Liver (tissue), 3 donors: ENCODE measurements at regions not wholly inside any gene's neighbourhood (a gene's known extent, or its start where the extent isn't known, plus 50 kb on each side); places are given as distances from the start of the nearest gene placed in this dataset.

Experiments
- FOXA1 ChIP-seq: IDR thresholded peaks from 2 replicates; pipeline ENCODE4 v1.6.1; 2016; ENCODE audit warnings: antibody characterized with exemption
- GABPA ChIP-seq, 2 donors: IDR thresholded peaks in 1 of 2; conservative IDR thresholded peaks in 1 of 2; 2 replicates each; pipeline ENCODE4 v1.6.1; 2016; ENCODE audit warnings: antibody characterized with exemption in 2 of 2, mild to moderate bottlenecking in 1 of 2, moderate library complexity in 1 of 2
- JUND ChIP-seq, 2 donors: IDR thresholded peaks; 2 replicates each; pipeline ENCODE4 v1.6.1; 2016; ENCODE audit warnings: antibody characterized with exemption in 2 of 2
- RAD21 ChIP-seq, 2 donors: IDR thresholded peaks; 2 replicates each; pipeline ENCODE4 v1.6.1; 2016; ENCODE audit warnings: antibody characterized with exemption in 2 of 2, mild to moderate bottlenecking in 2 of 2
- YY1 ChIP-seq: IDR thresholded peaks from 2 replicates; pipeline ENCODE4 v1.6.1; 2016; ENCODE audit warnings: antibody characterized with exemption, mild to moderate bottlenecking
- TF ChIP-seq, protein P1 (sequence below): fragments of 150-350 bp; IDR thresholded peaks from 2 replicates; pipeline ENCODE4 v1.5.1; 2017; ENCODE audit warnings: improper control_type of control experiment, low read depth, low read length; ENCODE audit not compliant: missing input control
- TF ChIP-seq, protein P2 (sequence below): IDR thresholded peaks from 2 replicates; pipeline ENCODE4 v1.6.1; 2016; ENCODE audit warnings: antibody characterized with exemption, mild to moderate bottlenecking
- TF ChIP-seq, protein P3 (sequence below): IDR thresholded peaks from 2 replicates; pipeline ENCODE4 v1.6.1; 2016; ENCODE audit warnings: antibody characterized with exemption
- TF ChIP-seq, protein P4 (sequence below): IDR thresholded peaks from 2 replicates; pipeline ENCODE4 v1.6.1; 2016; ENCODE audit warnings: antibody characterized with exemption
- TF ChIP-seq, protein P5 (sequence below): IDR thresholded peaks from 2 replicates; pipeline ENCODE4 v1.6.1; 2016; ENCODE audit warnings: antibody characterized with exemption
- donor health status: healthy.
- donor health status: healthy.

DNA sequence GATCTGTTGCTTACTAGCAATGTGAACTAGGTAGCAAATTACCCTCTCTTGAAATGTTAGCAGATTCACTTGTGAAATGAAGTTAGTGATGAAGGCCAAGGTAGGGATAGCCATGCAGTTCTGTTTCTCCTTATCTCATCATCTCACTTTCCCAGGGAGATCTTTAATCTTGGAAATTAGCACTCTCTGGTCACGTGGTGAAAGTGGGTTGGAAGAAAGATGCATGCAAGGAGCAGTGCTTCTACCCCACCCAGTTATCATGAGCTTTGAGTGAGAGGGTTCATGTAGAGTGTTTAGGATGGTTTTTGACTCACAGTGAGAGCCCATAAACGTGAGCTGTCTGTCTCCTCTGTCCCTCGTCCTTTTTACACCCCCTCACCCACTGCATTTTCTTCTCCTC is 346.3 kb downstream of the QKI start:
- TF ChIP-seq YY1 (no peak), JUND (IDR thresholded peaks at IDR 0.05) (no peak), GABPA (IDR thresholded peaks at IDR 0.05 in 1 of 2, conservative IDR thresholded peaks at IDR 0.05 in 1 of 2) (no peak), FOXA1 (no peak), RAD21 (IDR thresholded peaks at IDR 0.05) (no peak)
- TF ChIP-seq, protein P1, sequence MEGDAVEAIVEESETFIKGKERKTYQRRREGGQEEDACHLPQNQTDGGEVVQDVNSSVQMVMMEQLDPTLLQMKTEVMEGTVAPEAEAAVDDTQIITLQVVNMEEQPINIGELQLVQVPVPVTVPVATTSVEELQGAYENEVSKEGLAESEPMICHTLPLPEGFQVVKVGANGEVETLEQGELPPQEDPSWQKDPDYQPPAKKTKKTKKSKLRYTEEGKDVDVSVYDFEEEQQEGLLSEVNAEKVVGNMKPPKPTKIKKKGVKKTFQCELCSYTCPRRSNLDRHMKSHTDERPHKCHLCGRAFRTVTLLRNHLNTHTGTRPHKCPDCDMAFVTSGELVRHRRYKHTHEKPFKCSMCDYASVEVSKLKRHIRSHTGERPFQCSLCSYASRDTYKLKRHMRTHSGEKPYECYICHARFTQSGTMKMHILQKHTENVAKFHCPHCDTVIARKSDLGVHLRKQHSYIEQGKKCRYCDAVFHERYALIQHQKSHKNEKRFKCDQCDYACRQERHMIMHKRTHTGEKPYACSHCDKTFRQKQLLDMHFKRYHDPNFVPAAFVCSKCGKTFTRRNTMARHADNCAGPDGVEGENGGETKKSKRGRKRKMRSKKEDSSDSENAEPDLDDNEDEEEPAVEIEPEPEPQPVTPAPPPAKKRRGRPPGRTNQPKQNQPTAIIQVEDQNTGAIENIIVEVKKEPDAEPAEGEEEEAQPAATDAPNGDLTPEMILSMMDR: no peak
- TF ChIP-seq, protein P2, sequence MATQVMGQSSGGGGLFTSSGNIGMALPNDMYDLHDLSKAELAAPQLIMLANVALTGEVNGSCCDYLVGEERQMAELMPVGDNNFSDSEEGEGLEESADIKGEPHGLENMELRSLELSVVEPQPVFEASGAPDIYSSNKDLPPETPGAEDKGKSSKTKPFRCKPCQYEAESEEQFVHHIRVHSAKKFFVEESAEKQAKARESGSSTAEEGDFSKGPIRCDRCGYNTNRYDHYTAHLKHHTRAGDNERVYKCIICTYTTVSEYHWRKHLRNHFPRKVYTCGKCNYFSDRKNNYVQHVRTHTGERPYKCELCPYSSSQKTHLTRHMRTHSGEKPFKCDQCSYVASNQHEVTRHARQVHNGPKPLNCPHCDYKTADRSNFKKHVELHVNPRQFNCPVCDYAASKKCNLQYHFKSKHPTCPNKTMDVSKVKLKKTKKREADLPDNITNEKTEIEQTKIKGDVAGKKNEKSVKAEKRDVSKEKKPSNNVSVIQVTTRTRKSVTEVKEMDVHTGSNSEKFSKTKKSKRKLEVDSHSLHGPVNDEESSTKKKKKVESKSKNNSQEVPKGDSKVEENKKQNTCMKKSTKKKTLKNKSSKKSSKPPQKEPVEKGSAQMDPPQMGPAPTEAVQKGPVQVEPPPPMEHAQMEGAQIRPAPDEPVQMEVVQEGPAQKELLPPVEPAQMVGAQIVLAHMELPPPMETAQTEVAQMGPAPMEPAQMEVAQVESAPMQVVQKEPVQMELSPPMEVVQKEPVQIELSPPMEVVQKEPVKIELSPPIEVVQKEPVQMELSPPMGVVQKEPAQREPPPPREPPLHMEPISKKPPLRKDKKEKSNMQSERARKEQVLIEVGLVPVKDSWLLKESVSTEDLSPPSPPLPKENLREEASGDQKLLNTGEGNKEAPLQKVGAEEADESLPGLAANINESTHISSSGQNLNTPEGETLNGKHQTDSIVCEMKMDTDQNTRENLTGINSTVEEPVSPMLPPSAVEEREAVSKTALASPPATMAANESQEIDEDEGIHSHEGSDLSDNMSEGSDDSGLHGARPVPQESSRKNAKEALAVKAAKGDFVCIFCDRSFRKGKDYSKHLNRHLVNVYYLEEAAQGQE: no peak
- TF ChIP-seq, protein P3, sequence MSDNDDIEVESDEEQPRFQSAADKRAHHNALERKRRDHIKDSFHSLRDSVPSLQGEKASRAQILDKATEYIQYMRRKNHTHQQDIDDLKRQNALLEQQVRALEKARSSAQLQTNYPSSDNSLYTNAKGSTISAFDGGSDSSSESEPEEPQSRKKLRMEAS: no peak
- TF ChIP-seq, protein P4, sequence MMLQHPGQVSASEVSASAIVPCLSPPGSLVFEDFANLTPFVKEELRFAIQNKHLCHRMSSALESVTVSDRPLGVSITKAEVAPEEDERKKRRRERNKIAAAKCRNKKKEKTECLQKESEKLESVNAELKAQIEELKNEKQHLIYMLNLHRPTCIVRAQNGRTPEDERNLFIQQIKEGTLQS: no peak
- TF ChIP-seq, protein P5, sequence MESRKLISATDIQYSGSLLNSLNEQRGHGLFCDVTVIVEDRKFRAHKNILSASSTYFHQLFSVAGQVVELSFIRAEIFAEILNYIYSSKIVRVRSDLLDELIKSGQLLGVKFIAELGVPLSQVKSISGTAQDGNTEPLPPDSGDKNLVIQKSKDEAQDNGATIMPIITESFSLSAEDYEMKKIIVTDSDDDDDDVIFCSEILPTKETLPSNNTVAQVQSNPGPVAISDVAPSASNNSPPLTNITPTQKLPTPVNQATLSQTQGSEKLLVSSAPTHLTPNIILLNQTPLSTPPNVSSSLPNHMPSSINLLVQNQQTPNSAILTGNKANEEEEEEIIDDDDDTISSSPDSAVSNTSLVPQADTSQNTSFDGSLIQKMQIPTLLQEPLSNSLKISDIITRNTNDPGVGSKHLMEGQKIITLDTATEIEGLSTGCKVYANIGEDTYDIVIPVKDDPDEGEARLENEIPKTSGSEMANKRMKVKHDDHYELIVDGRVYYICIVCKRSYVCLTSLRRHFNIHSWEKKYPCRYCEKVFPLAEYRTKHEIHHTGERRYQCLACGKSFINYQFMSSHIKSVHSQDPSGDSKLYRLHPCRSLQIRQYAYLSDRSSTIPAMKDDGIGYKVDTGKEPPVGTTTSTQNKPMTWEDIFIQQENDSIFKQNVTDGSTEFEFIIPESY: no peak
